GM23248 (cell line): ENCODE measurements at regions not wholly inside any gene's neighbourhood (a gene's known extent, or its start where the extent isn't known, plus 50 kb on each side); places are given as distances from the start of the nearest gene placed in this dataset.

Experiments used
- EZH2 ChIP-seq: fragments of 200-600 bp; sonication (generic); IDR thresholded peaks from 2 replicates; pipeline ENCODE4 v1.6.1; 2018; ENCODE audit warnings: antibody characterized with exemption, mild to moderate bottlenecking; ENCODE audit not compliant: insufficient read depth, poor library complexity, severe bottlenecking
- EZH2phosphoT487 ChIP-seq: fragments of 200-600 bp; sonication (generic); IDR thresholded peaks from 2 replicates; pipeline ENCODE4 v1.6.1; 2018; ENCODE audit warnings: antibody characterized with exemption, moderate library complexity, mild to moderate bottlenecking, low read depth; ENCODE audit not compliant: insufficient read depth

- TF ChIP-seq EZH2 (no peak), EZH2phosphoT487 (no peak)
Measured at GRCh38 chr3:145780301-145780700, 380.7 kb downstream of the PLOD2 start.
